Mucosa of descending colon (tissue), 3 donors: ENCODE measurements at regions not wholly inside any gene's neighbourhood (a gene's known extent, or its start where the extent isn't known, plus 50 kb on each side); places are given as distances from the start of the nearest gene placed in this dataset.
"Not testable (repeated sequence)": the region's sequence is repeated elsewhere in the genome, so short reads cannot be mapped to it uniquely, and the experiment has no call there.

Experiments used
- ATAC-seq: fragments of 200-7000 bp; cut with Tn5 transposase; one replicate; pipeline ENCODE4 v1.9.1; 2020; ENCODE audit warnings: mild to moderate bottlenecking, moderate library complexity
- DNase-seq, 3 donors: peaks; one replicate each; pipeline ENCODE4 v3.0.0-alpha.2; 2020
- H3K36me3 ChIP-seq: fragments of 200-600 bp; one replicate; pipeline ENCODE4 v1.8.0; 2021; ENCODE audit warnings: low read depth, mild to moderate bottlenecking
- H3K4me1 ChIP-seq: fragments of 200-600 bp; one replicate; pipeline ENCODE4 v1.8.0; 2021; ENCODE audit warnings: low read depth, mild to moderate bottlenecking
- H3K4me3 ChIP-seq: fragments of 200-600 bp; one replicate; pipeline ENCODE4 v1.8.0; 2021; ENCODE audit warnings: mild to moderate bottlenecking
- H3K9me3 ChIP-seq: fragments of 200-600 bp; one replicate; pipeline ENCODE4 v1.8.0; 2021; ENCODE audit warnings: mild to moderate bottlenecking
- CTCF ChIP-seq: fragments of 200-600 bp; IDR thresholded peaks from one replicate; pipeline ENCODE4 v1.8.0; 2022; ENCODE audit warnings: antibody characterized with exemption, mild to moderate bottlenecking
- intact Hi-C, 2 donors: fragments of 100-400 bp; cut with DNase I in 1 of 2; cut with micrococcal nuclease in 1 of 2; formaldehyde crosslinking; loops; one replicate each; pipeline versions ENCODE4 v1.11.0 to v1.11.1; 2022; cut with DNase I, micrococcal nuclease
- donor health status: DM: no; HTN: no; CAD: no; lungs with moderate emphysema.
- donor health status: DM: no; HTN: no; CAD: no.
- donor health status: DM: no; HTN: yes; CAD: no.

- Histone ChIP-seq H3K4me3 (no peak overlapping the region), H3K9me3 (no peaks in the 10 kb centered on the region), H3K4me1 (no peaks in the 10 kb centered on the region), H3K36me3 (no peaks in the 10 kb centered on the region)
- intact Hi-C loops: no loop called here
- no peak for TF ChIP-seq CTCF
- DNase-seq (no peak), ATAC-seq (no peak)
Measured at GRCh38 chr13:85137516-85137915, 661.7 kb downstream of the SLITRK6 start.

DNA sequence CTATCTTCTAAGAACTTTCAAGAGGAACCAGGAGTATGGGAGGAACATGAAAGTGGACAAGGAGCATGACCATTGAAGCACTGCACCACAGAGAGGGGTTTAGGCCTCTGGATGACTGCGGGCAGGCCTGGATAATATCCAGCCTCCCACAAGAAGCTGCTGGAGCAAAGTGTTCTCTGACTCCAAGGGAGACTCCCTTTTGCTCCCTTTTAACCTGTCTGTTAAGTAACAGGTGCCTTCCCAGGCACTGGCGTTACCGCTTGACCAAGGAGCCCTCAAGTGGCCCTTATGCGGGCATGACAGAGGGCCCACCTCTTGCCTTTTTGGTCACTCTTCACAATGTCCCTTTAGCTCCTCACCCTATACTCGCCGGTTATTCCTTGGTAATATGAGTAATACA, 666.2 kb downstream of the SLITRK6 start:
- no peak for DNase-seq
- H3K4me1 ChIP-seq: no peaks in the 10 kb centered on the region
- H3K4me3 ChIP-seq: no peak overlapping the region
- no peak for ATAC-seq
- intact Hi-C loops: no loop called here
- no peaks in the 10 kb centered on the region for H3K36me3 ChIP-seq
- no peak for TF ChIP-seq CTCF
- no peaks in the 10 kb centered on the region for H3K9me3 ChIP-seq

- H3K36me3 ChIP-seq, DNase-seq, ATAC-seq, intact Hi-C loops, H3K4me3 ChIP-seq, H3K4me1 ChIP-seq, H3K9me3 ChIP-seq: not testable (repeated sequence)
Measured at GRCh38 chr13:85123501-85123900, 675.7 kb downstream of the SLITRK6 start.

GRCh38 chr13:85108356-85108755, 690.9 kb downstream of the SLITRK6 start:
- Histone ChIP-seq H3K4me1 (no peaks in the 10 kb centered on the region), H3K4me3 (no peak overlapping the region), H3K9me3 (no peaks in the 10 kb centered on the region), H3K36me3 (no peaks in the 10 kb centered on the region)
- no peak for TF ChIP-seq CTCF
- DNase-seq: no peak
- no peak for ATAC-seq
- intact Hi-C loops: no loop called here

GRCh38 chr13:85099245-85099644, 700.0 kb downstream of the SLITRK6 start:
- intact Hi-C loops: no loop called here
- H3K4me3 ChIP-seq: no peak overlapping the region
- no peak for TF ChIP-seq CTCF
- H3K9me3 ChIP-seq: no peaks in the 10 kb centered on the region
- ATAC-seq (no peak), DNase-seq (no peak)
- no peaks in the 10 kb centered on the region for H3K4me1 ChIP-seq
- H3K36me3 ChIP-seq: no peaks in the 10 kb centered on the region

DNA sequence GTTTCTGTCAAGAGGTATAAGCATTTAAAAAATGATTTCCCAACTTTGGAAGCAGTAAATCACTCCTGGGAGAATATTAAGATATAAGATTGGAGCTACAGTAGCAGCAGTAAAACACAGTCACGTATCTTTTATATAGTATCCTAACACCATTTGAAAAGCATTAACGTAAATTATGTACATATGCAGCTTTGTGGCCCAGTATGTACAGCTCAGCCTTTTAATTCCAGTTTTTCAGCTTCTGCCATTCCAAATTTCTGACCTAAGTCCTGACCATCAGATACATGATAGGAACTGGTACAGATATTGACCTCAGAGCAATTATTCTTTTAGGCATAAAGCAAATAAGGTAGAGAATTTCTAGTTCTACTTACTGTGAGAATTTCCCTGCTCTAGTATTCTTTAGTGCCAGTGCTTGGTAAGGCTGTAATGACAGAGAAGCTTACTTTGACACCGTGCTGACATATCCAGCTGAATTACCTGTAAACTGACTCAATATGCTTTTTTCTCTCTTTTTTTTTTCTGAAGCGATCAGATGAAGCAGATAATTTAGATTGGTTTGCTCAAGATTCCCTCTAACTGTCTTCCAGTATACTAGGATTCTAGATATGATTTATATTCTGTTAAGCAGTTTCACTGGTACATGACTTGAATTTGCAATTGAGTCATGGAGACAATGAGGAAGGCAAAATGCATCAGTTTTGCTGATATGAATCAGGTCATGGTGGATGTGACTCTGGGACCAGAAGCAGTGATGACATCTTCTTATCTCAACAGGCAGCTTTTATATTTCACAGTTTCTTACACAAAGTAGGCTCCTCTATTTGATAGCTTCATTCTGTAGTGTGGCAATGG, 703.6 kb downstream of the SLITRK6 start:
- no peak for ATAC-seq
- no peak for TF ChIP-seq CTCF
- H3K36me3 ChIP-seq: no peaks in the 10 kb centered on the region

More for the DNA sequence above, 703.6 kb downstream of the SLITRK6 start:
- no peak for DNase-seq
- H3K4me1 ChIP-seq: no peaks in the 10 kb centered on the region
- intact Hi-C loops: no loop called here
- H3K9me3 ChIP-seq: no peaks in the 10 kb centered on the region
- H3K4me3 ChIP-seq: no peak overlapping the region
